ENCODE measurements at regions not wholly inside any gene's neighbourhood (a gene's known extent, or its start where the extent isn't known, plus 50 kb on each side); places are given as distances from the start of the nearest gene placed in this dataset.

DNA sequence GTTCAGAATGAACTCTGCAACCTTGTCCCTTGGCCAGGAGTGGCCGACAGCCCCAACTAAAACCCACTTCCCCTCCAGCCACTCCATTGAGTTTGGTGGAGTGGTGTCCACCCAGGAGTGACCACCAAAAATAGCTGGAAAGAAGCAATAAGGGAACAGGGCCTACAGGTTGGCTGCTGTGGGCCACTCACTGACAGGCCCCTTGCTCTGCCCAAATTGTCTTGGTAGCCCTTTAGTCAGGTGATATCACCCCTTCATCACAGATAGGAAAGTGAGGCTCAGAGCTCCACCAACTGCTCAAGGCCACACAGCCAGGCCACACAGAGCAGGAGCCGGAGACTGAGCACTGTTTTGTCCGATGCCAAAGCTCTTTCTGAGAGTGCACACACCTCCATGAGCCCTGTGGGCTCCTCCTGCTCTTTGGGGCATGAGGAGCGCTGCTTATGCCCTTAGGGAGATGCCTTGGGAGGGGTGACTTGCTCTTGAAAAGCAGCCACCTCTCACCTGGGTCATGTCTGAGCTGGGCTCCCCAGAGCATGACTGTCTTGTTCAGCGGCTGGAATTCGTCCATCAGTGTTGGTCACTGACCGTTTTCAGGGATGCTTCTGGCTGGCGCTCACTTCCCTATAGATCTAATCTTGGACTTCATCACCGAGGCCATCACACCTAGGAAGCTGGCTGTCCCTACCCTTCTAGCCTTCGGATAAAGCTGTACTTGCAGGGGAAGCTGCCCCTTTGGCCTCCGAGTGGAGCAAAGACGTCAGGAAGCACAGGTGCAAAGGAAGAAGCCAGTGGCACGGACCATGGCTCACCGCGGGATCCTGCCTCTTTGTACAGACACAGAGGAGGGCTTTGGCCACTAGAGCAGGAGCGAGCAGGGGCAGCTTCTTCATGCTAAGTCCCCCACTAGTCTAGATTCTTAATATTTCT lies 186.0 kb upstream of the ZNF469 start (continued):
- TF ChIP-seq GTF2F1 (IDR thresholded peaks at IDR 0.05; ENCODE audit: borderline replicate concordance, low read depth, low read length) (no peak), TEAD4 (IDR thresholded peaks at IDR 0.05; ENCODE audit: low read depth, low read length) (no peak), SUZ12 (IDR thresholded peaks at IDR 0.05; ENCODE audit: low read length) (no peak), KDM1A (IDR thresholded peaks at IDR 0.05; ENCODE audit: borderline replicate concordance, low read length) (no peak), YY1 (IDR thresholded peaks at IDR 0.05; ENCODE audit: low read depth, low read length) (no peak), PHF8 (conservative IDR thresholded peaks at IDR 0.05; ENCODE audit: low read depth, low read length) (no peak), NANOG (IDR thresholded peaks at IDR 0.05; ENCODE audit: insufficient read depth, low read depth, low read length, poor library complexity, severe bottlenecking) (no peak)
- TF ChIP-seq, protein P1, sequence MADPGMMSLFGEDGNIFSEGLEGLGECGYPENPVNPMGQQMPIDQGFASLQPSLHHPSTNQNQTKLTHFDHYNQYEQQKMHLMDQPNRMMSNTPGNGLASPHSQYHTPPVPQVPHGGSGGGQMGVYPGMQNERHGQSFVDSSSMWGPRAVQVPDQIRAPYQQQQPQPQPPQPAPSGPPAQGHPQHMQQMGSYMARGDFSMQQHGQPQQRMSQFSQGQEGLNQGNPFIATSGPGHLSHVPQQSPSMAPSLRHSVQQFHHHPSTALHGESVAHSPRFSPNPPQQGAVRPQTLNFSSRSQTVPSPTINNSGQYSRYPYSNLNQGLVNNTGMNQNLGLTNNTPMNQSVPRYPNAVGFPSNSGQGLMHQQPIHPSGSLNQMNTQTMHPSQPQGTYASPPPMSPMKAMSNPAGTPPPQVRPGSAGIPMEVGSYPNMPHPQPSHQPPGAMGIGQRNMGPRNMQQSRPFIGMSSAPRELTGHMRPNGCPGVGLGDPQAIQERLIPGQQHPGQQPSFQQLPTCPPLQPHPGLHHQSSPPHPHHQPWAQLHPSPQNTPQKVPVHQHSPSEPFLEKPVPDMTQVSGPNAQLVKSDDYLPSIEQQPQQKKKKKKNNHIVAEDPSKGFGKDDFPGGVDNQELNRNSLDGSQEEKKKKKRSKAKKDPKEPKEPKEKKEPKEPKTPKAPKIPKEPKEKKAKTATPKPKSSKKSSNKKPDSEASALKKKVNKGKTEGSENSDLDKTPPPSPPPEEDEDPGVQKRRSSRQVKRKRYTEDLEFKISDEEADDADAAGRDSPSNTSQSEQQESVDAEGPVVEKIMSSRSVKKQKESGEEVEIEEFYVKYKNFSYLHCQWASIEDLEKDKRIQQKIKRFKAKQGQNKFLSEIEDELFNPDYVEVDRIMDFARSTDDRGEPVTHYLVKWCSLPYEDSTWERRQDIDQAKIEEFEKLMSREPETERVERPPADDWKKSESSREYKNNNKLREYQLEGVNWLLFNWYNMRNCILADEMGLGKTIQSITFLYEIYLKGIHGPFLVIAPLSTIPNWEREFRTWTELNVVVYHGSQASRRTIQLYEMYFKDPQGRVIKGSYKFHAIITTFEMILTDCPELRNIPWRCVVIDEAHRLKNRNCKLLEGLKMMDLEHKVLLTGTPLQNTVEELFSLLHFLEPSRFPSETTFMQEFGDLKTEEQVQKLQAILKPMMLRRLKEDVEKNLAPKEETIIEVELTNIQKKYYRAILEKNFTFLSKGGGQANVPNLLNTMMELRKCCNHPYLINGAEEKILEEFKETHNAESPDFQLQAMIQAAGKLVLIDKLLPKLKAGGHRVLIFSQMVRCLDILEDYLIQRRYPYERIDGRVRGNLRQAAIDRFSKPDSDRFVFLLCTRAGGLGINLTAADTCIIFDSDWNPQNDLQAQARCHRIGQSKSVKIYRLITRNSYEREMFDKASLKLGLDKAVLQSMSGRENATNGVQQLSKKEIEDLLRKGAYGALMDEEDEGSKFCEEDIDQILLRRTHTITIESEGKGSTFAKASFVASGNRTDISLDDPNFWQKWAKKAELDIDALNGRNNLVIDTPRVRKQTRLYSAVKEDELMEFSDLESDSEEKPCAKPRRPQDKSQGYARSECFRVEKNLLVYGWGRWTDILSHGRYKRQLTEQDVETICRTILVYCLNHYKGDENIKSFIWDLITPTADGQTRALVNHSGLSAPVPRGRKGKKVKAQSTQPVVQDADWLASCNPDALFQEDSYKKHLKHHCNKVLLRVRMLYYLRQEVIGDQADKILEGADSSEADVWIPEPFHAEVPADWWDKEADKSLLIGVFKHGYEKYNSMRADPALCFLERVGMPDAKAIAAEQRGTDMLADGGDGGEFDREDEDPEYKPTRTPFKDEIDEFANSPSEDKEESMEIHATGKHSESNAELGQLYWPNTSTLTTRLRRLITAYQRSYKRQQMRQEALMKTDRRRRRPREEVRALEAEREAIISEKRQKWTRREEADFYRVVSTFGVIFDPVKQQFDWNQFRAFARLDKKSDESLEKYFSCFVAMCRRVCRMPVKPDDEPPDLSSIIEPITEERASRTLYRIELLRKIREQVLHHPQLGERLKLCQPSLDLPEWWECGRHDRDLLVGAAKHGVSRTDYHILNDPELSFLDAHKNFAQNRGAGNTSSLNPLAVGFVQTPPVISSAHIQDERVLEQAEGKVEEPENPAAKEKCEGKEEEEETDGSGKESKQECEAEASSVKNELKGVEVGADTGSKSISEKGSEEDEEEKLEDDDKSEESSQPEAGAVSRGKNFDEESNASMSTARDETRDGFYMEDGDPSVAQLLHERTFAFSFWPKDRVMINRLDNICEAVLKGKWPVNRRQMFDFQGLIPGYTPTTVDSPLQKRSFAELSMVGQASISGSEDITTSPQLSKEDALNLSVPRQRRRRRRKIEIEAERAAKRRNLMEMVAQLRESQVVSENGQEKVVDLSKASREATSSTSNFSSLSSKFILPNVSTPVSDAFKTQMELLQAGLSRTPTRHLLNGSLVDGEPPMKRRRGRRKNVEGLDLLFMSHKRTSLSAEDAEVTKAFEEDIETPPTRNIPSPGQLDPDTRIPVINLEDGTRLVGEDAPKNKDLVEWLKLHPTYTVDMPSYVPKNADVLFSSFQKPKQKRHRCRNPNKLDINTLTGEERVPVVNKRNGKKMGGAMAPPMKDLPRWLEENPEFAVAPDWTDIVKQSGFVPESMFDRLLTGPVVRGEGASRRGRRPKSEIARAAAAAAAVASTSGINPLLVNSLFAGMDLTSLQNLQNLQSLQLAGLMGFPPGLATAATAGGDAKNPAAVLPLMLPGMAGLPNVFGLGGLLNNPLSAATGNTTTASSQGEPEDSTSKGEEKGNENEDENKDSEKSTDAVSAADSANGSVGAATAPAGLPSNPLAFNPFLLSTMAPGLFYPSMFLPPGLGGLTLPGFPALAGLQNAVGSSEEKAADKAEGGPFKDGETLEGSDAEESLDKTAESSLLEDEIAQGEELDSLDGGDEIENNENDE (IDR thresholded peaks at IDR 0.05; ENCODE audit: insufficient replicate concordance, low read length): no peak
- TF ChIP-seq, protein P2, sequence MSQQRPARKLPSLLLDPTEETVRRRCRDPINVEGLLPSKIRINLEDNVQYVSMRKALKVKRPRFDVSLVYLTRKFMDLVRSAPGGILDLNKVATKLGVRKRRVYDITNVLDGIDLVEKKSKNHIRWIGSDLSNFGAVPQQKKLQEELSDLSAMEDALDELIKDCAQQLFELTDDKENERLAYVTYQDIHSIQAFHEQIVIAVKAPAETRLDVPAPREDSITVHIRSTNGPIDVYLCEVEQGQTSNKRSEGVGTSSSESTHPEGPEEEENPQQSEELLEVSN (IDR thresholded peaks at IDR 0.05): no peak

Measured in H1 (cell line).